Activated CD4-positive, alpha-beta T cell treated with anti-CD3 and anti-CD28 coated beads for 24 hours (primary cell): ENCODE measurements at regions not wholly inside any gene's neighbourhood (a gene's known extent, or its start where the extent isn't known, plus 50 kb on each side); places are given as distances from the start of the nearest gene placed in this dataset.
"Not testable (repeated sequence)": the region's sequence is repeated elsewhere in the genome, so short reads cannot be mapped to it uniquely, and the experiment has no call there.

Experiments
- DNase-seq, 2 donors: peaks; one replicate each; pipeline ENCODE4 v3.0.0-alpha.2; 2020; ENCODE audit warnings: low read depth in 2 of 2

DNA sequence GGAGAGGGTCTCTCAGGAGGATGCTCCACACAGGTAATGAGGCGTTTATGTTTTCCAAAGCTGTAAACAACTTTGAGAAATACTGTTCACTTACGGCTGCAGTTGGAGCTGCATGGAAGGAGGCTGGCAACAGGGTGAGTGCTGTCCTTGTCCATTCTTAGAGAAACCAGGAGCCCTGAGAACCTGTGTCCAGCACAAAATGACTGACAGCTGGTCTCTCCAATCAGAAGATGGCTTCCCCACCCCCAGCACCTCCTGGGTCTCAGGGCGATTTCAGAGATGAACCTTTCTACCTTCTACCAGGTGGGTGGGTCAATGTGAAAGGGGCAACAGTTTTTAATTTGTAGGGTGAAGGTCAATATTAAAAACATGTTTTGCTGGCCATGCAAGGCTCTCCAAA is 353.6 kb downstream of the NPHP4 start:
- DNase-seq, result no peak

GRCh38 chr1:5637171-5637570 is 355.1 kb downstream of the NPHP4 start:
- DNase-seq, result no peak

- DNase-seq, result no peak
Observed at GRCh38 chr1:5634893-5635292, 357.3 kb downstream of the NPHP4 start.

DNA sequence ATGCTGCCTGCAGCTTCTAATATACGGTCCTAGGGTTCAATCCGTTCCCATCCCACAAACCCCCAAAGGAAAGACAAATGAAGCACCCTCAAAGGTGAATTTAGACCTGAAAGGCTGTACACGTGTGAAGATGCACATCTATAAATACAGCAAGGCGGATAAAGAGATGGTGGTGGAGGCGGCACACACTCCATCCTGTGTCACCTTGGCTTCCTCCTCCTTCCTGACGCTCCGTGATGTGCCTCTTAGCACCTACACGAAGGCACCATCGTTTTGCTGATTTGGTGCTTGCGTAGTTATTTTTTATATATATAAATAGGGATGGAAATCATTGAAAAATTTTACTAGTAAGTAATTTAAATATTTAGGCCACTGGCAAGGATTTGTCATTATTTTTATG is 359.4 kb downstream of the NPHP4 start:
- no peak for DNase-seq

GRCh38 chr1:5632224-5632623 is 360.0 kb downstream of the NPHP4 start:
- DNase-seq, result no peak

- no peak for DNase-seq
Observed at GRCh38 chr1:5628416-5628815, 363.8 kb downstream of the NPHP4 start.

DNA sequence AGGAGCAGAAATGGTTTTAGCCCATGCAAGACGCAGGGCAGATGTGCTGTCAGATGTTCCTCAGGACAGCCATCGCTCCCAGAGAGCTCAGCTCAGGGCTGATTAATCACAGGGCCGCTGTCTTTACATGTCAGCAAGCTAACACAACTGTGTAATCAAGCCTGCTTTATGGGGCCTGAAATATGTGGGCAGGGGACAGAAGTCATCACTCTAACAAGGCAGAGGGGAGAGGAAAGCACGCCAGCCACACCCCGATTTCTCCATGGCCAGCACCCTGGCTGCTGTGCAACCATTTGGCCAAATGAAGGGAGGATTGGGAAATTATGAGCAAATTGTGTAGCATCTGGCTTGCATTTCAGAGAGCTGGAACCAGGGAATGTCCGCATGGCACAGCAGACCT is 368.8 kb downstream of the NPHP4 start:
- DNase-seq, result no peak

- DNase-seq, result no peak
Observed at GRCh38 chr1:5622412-5622811, 369.8 kb downstream of the NPHP4 start.

DNA sequence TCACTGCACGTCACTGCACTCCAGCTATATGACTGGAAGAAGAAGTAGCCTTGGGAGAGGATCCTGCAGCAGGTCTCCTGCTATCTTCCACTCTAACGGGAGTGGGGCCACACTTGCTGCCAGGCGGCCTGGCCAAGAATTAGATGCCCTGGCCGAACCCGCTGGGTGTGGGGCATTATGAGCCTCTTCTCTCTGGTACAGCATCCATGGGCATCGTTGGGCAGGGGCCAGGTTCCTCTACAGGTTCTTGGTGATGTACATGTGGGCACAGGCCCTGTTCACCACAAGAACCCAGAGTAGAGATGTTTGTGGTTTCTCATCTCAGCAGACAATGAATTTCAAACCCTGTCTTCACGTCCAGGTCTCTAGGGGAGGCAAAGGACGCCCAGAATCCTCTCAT is 370.5 kb downstream of the NPHP4 start:
- no peak for DNase-seq

DNA sequence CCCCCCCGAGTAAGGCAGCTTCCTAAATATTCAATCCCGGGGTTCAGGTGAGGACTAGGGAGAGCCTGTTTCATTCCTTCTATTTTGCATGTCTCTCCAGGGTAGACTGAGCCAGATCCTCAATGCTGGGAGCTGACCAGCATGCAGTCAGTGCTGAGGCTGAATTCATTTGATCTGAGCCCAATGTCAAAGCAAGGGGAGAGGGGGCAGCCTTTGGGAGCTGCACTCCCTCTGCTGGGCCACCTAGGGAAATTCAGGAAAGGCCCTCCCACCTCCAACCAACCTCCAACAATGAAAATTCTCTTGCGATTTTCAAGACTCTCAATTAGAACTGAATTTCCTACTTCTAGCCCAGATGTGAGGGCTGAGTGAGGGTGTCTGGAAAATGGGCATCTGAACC is 371.2 kb downstream of the NPHP4 start:
- no peak for DNase-seq

DNA sequence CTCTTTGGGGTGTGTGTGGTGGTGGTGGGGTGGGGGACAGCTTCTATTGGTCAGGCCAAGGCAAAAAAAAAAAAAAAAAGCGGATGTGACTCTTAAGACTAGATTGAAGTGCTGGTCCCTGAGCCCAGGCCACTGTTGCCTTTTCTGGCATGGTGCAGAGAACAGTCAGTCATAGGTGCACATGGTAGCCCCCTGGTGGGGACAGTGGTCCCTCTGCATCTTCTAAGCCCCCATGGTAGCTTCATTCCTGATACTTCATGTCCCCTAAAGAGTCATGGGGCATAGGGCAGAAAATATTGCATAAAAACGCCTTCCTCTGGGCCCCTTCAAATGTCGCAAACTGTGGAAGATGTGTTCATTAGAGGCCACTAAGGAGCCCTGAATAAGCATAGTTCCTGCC is 371.8 kb downstream of the NPHP4 start:
- DNase-seq, result no peak

- DNase-seq, result no peak
Observed at GRCh38 chr1:5619469-5619868, 372.8 kb downstream of the NPHP4 start.

GRCh38 chr1:5617546-5617945 is 374.7 kb downstream of the NPHP4 start:
- no peak for DNase-seq

- DNase-seq, result no peak
Observed at GRCh38 chr1:5617179-5617520, 375.1 kb downstream of the NPHP4 start.

- DNase-seq, result no peak
Observed at GRCh38 chr1:5616366-5617178, 375.7 kb downstream of the NPHP4 start.

DNA sequence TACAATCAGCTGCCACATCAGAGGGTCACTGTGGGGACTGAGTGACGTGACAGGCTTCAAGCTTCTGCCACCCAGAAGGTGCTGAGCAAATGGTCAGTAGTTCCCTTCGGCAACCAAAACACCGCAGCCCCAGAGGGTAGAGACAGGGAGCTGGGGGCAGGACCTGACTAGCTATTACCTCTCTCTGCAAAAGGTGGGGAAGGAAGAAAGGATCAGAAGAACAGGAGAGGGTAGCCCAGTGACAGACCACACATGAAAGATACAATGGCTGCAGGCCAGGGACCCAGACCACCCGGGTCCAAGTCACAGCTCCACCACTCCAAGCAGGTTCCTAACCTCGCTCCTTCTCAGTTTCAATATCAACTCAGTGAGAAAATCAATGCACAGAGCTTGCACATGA is 377.1 kb downstream of the NPHP4 start:
- no peak for DNase-seq

DNA sequence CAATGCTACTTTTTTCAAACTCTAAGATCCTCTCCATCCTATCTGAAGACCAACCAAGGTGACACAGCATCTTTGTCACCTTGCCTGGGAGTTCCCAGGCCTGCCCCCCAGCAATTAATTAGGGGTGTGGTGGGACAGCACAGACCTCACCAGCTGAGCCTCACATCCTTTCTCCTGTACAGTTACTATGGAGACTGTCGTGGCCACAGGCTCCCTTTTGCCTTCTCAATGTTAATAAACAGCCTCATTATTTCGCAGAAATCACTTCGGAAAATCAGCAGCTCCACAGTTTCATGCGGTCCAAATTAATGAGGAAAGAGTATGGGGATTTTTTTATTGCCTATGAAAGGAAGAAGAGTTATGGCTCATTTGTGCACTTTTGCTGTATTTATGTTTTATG is 378.3 kb downstream of the NPHP4 start:
- no peak for DNase-seq

DNA sequence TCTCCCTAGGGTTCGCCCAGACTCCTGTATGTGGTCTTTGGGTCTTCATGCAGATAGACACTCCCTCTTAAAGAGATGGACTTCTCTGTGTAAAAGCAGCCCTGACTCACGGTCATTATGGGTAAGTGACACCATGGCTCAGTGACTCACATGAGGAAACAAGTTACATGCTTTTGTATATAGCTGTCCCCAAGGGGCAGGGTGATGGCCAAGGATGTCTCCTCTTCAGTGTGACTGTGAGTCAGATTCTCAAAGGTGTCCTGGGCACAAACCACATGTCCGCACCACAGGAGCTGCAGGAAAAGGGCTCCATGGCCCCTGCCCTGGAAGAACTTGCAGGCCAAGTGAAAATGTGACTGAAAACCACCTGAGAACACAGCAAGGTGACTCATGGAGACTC is 380.4 kb downstream of the NPHP4 start:
- no peak for DNase-seq

GRCh38 chr1:5611431-5611830 is 380.8 kb downstream of the NPHP4 start:
- no peak for DNase-seq

- DNase-seq, result no peak
Observed at GRCh38 chr1:5610432-5610831, 381.8 kb downstream of the NPHP4 start.

DNA sequence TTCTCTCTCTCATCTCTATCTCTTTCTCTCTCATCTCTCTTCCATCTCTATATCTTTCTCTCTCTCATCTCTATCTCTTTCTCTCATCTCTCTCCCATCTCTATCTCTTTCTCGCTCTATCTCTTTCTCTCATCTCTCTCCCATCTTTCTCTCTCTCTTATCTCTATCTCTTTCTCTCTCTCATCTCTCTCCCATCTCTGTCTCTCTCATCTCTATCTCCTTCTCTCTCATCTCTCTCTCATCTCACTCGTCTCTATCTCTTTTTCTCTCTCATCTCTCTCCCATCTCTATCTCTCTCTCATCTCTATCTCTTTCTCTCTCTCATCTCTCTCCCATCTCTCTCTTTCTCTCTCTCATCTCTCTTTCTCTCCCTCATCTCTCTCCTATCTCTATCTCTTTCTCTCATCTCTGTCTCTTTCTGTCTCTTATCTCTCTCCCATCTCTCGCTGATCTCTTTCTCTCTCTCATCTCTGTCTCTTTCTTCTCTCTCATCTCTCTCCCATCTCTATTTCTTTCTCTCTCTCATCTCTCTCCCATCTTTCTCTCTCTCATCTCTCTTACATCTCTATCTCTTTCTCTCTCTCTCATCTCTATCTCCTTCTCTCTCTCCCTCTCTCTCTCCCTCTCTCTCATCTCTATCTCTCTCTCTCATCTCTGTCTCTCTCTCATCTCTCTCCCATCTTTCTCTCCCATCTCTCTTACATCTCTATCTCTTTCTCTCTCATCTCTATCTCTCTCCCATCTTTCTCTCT is 388.7 kb downstream of the NPHP4 start:
- DNase-seq, result no peak

GRCh38 chr1:5602718-5603117 is 389.5 kb downstream of the NPHP4 start:
- not testable (repeated sequence) for DNase-seq

DNA sequence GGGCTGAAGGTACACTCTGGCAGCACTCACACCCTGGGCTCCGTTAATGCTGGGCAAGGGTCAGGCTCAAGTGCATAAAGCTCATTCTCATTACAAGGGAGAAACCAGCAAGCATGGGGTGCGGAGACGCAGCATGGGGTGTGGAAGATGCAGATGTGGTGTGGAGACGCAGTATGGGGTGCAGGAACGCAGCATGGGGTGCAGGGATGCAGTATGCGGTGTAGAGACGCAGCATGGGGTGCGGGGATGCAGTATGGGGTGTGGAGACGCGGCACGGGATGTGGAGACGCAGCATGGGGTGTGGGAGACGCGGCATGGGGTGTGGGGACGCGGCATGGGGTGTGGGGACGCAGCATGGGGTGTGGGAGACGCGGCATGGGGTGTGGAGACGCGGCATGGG is 390.7 kb downstream of the NPHP4 start:
- DNase-seq, result no peak

- no peak for DNase-seq
Observed at GRCh38 chr1:5599541-5599940, 392.7 kb downstream of the NPHP4 start.
